ENCODE measurements at regions not wholly inside any gene's neighbourhood (a gene's known extent, or its start where the extent isn't known, plus 50 kb on each side); places are given as distances from the start of the nearest gene placed in this dataset.

GRCh38 chr6:142015011-142015410 lies 117.7 kb upstream of the GJE1 start:
- no peak for TF ChIP-seq POLR2A (IDR thresholded peaks at IDR 0.05)
- TF ChIP-seq CTCF (IDR thresholded peaks at IDR 0.05): no peak
